ENCODE measurements at regions not wholly inside any gene's neighbourhood (a gene's known extent, or its start where the extent isn't known, plus 50 kb on each side); places are given as distances from the start of the nearest gene placed in this dataset.

DNA sequence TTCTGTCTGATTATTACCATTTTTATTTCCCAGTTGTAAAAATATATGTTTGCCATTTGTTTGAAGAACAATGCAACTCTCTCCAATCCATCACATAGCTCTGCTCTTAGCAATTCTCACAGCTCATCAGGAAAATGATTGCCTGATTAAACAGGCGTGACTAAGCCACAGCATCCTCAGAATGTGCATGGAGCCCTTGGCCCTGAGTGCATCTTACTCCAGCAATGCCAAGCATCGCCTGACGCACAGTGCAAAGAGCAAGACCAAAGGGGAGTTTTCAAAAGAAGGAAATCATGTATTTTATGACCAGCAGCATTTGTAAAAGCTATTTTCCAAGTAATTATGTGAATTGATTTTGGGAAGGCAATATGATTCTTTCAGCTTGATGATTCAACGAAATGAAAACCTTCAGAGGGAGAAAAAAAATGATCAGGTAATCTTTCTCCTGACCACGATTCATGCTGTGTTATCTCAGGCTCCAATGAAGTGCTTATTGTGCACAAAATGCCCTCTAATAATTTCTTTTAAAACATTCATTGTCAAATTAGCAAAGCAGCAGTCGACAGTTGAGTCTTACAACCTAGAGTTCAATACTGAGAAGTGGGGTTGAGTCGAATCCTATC is 138.0 kb upstream of the FAM9B start:
- TF ChIP-seq, protein P1, sequence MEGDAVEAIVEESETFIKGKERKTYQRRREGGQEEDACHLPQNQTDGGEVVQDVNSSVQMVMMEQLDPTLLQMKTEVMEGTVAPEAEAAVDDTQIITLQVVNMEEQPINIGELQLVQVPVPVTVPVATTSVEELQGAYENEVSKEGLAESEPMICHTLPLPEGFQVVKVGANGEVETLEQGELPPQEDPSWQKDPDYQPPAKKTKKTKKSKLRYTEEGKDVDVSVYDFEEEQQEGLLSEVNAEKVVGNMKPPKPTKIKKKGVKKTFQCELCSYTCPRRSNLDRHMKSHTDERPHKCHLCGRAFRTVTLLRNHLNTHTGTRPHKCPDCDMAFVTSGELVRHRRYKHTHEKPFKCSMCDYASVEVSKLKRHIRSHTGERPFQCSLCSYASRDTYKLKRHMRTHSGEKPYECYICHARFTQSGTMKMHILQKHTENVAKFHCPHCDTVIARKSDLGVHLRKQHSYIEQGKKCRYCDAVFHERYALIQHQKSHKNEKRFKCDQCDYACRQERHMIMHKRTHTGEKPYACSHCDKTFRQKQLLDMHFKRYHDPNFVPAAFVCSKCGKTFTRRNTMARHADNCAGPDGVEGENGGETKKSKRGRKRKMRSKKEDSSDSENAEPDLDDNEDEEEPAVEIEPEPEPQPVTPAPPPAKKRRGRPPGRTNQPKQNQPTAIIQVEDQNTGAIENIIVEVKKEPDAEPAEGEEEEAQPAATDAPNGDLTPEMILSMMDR (IDR thresholded peaks at IDR 0.05; ENCODE audit: insufficient read depth, low read length, poor library complexity, severe bottlenecking) = no peak
- TF ChIP-seq EZH2phosphoT487 (conservative IDR thresholded peaks at IDR 0.05; ENCODE audit: low read length) = no peak

Measured in SU-DHL-6 (cell line).